Fibroblast of skin of back (primary cell): ENCODE measurements at regions not wholly inside any gene's neighbourhood (a gene's known extent, or its start where the extent isn't known, plus 50 kb on each side); places are given as distances from the start of the nearest gene placed in this dataset.

Source experiments
- DNase-seq: peaks from one replicate; pipeline ENCODE4 v3.0.0-alpha.2; 2013

- DNase-seq = peak; percentile 2
These were observed 315.5 kb upstream of the C9orf72 start for GRCh38 chr9:27888661-27889295.

DNA sequence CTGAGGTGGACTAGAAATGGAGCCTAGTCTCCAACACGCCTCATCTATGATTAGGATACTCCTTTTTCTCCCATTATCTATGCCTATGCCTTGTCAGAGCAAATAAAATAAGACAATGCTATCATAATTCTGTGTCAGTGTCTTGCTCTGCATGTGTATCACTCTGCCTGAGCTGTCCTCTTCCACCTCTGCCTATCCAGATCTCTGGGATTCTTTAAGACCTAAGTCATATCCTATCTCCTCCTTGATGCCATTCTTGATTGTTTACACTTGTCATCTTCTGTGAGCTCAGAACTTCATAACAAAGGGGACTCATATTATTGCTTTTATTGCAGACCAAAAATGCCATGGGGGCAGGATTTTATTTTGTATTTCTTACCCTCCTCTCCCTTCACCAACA lies 351.2 kb upstream of the C9orf72 start:
- DNase-seq = peak; percentile 40

GRCh38 chr9:27925815-27926214 lies 352.5 kb upstream of the C9orf72 start:
- DNase-seq = no peak

- no peak for DNase-seq
These were observed 356.6 kb upstream of the C9orf72 start for GRCh38 chr9:27929841-27930240.

DNA sequence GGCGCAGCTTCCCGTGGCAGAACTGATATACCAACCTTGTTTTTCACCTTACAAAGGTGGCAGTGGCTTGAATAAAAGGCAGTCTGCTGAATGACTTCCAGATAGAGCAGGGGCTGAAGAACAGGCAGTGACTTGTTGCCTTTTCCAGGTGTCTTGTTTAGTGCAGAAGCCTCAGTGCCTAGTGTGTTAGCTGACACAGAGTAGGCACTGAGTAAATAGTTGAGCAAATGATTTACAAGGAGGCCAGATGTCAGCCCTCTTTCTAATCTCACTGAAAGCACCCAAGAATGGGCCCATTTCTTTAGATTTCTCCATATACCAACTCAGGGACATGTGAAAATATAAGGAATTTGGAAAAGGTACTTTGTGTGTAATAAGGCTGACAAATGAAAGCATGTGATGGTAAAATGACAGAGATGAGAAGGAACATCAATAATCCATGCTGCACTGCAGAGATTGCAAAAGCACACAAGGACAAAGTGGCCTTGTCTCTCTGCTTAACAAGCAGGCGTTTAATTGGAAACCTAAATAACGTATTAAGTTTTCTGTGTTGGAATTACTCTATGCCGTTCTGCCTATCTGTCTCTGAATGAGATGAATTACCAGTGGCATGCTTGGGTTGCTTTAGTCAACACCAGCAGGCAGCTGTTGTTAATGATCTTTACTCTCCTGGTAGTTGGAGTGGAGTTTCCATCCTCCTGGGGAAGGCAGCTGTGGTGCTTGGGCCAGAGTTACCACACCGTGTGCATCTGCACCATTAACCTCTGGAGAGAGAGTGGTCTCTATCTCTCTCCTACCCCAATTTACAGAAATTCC lies 360.1 kb upstream of the C9orf72 start:
- no peak for DNase-seq

- DNase-seq = no peak
These were observed 361.2 kb upstream of the C9orf72 start for GRCh38 chr9:27934471-27934870.

DNA sequence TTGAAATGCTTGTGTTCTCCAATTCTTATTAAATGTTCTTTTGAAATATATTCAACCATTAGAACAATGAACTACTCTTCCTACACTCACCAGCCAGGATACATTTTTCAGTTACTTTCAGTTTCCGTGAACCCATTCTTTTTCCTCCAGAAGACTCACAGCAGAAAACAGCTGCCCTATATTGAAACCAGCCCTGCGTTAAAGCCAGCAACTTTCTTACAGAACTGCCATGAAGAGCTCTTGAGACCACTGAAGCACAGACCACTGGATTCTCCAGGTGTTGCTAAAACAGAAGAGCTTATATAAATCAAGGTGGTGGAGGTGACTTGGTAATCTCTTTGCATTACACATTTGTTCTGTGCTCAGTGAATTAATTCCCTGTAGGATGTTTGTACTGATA lies 365.9 kb upstream of the C9orf72 start:
- DNase-seq = no peak

- no peak for DNase-seq
These were observed 367.3 kb upstream of the C9orf72 start for GRCh38 chr9:27940535-27940934.

DNA sequence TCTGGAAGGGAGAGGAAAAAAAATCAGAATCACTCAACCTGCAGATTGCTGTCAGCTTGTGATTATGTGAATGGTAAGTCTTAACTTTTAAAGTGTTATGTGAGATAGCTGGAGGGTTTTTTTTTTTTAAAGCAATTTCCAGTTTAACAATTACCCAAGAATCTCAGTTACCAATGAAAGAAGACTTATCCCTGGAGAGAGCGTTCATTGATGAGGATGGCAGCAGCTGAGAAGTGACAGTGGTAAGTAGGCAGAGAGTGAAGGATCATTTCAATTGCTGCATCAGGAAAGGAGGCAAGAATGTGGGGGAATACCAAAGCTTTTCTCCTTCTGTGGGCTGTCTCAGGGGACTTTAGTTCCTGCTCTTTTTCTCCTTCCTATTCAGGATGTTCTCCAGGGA lies 370.2 kb upstream of the C9orf72 start:
- peak; percentile 4 for DNase-seq

DNA sequence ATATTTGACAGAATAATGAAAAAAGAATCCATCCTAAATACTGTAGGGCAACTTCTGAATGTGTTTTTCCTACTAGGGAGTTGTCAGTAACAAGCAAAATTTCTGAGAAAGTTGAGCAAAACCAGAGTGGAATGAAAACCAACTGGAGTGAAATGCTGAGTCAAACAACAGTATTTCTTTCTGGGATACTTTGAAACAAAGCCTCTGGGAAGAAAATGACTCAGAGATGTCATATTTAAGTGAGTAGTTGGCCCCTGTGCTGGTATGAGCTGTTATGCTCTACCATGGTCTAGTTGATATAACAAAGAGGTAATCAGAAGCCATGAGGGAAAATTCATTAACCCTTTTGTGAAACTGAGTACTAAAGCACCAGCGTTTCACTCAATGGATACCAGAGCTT lies 372.1 kb upstream of the C9orf72 start:
- peak; percentile 79 for DNase-seq

- DNase-seq = no peak
These were observed 377.1 kb upstream of the C9orf72 start for GRCh38 chr9:27950382-27950781.

- DNase-seq = no peak
These were observed 381.6 kb upstream of the C9orf72 start for GRCh38 chr9:27954858-27955257.

DNA sequence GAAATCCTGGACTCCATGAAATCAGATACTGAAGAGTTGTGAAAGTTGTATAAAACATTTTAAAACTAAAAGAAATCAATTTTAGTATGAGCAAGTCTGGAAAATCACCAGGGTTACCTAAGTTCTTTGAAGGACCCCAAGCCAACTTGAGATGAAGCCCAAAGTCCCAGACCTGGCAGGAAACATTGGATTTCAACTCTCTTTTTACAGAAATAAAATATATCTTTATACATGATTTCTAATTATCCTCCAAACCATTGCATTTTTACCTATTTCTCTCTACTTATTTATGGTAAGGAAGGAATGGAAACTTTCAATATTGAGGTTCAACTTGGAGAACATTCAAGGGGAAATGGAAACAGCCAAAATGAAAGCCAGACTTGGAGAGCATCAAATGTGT lies 390.6 kb upstream of the C9orf72 start:
- DNase-seq = no peak

GRCh38 chr9:27967210-27967609 lies 393.9 kb upstream of the C9orf72 start:
- DNase-seq = peak; percentile 22

GRCh38 chr9:27977931-27978330 lies 404.6 kb upstream of the C9orf72 start:
- no peak for DNase-seq

GRCh38 chr9:27985714-27986113 lies 412.4 kb upstream of the C9orf72 start:
- DNase-seq = no peak

DNA sequence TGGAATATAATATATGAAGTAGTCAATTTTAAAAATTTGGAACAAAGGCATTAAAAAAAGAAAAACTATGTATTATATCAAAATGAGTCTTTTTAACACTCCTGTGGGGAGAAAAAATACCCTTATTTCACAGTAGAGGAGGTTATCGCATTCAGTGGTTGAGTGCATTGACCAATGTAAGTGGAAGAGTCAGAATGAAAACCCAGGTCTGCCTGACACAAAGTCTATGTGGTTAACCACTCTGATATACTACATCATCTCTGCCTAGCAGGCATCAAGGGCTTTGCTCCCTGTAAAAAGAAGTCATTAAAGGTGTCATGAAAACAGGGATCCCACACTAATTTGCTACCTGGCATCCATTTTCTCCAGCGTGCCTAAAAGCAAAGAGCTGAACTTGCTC lies 417.2 kb upstream of the C9orf72 start:
- no peak for DNase-seq

GRCh38 chr9:27991221-27991620 lies 417.9 kb upstream of the C9orf72 start:
- no peak for DNase-seq

DNA sequence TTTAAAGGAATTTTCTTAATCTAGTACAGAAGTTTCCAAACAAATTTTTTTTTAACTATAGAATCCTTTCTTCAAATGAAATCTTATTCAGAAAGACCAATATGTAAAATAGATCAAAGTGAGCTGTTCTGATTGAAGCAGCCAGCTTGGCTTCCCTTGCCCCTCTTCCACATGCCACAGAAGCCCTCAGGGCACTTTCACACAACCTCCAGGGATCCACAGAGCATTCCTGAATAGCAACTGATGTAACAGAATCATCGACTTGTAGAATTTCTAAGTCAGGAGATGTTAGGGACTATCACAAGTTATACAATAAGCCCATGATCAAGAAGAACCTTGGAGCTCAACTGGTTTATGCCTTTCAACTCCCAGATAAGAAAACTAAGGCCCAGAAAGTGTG lies 427.8 kb upstream of the C9orf72 start:
- DNase-seq = no peak

GRCh38 chr9:28004900-28005299 lies 431.6 kb upstream of the C9orf72 start:
- DNase-seq = no peak

GRCh38 chr9:28005779-28006178 lies 432.5 kb upstream of the C9orf72 start:
- DNase-seq = no peak

- no peak for DNase-seq
These were observed 434.0 kb upstream of the C9orf72 start for GRCh38 chr9:28007097-28007817.

GRCh38 chr9:28014212-28014611 lies 440.9 kb upstream of the C9orf72 start:
- DNase-seq = no peak

DNA sequence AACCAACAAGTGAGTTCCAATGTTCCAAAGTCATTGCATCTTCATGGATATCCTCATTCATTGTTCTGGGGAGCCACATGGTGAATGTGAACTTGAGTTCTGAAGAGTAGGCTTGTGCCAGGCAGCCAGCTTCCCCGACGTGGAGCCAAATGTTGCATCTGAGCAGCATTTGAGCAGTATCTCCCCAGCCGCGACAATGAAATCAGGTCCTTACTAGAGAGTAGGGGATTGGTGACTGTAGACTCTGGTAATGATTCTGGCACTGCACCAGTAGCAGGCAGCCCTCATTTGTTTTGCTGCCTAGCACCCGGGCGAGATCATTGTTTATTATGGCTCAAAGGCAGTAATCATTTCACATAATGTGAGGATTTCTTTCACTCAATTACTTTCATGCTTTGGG lies 451.4 kb upstream of the C9orf72 start:
- no peak for DNase-seq
